NCI-H1092 treated with DMSO at 0.1 percent for 48 hours (cell line): ENCODE measurements at regions not wholly inside any gene's neighbourhood (a gene's known extent, or its start where the extent isn't known, plus 50 kb on each side); places are given as distances from the start of the nearest gene placed in this dataset.
"Not testable (repeated sequence)": the region's sequence is repeated elsewhere in the genome, so short reads cannot be mapped to it uniquely, and the experiment has no call there.

ENCODE experiments used
- DNase-seq: peaks from one replicate; lab custom pipeline; 2025; lab: John Stamatoyannopoulos, UW

GRCh38 chr10:22875581-22875980 lies 52.3 kb upstream of the ARMC3 start:
- DNase-seq: no peak

- DNase-seq: no peak
Measured at GRCh38 chr10:22874189-22874854, 53.5 kb upstream of the ARMC3 start.

GRCh38 chr10:22856444-22857074 lies 71.3 kb upstream of the ARMC3 start:
- no peak for DNase-seq

- DNase-seq: no peak
Measured at GRCh38 chr10:22854935-22855421, 72.9 kb upstream of the ARMC3 start.

GRCh38 chr10:22853906-22854447 lies 73.9 kb upstream of the ARMC3 start:
- no peak for DNase-seq

GRCh38 chr10:22852712-22853353 lies 75.0 kb upstream of the ARMC3 start:
- DNase-seq: no peak

- DNase-seq: no peak
Measured at GRCh38 chr10:22851865-22852239, 76.0 kb upstream of the ARMC3 start.

- DNase-seq: no peak
Measured at GRCh38 chr10:22850541-22850940, 77.3 kb upstream of the ARMC3 start.

- DNase-seq: no peak
Measured at GRCh38 chr10:22849077-22849805, 78.6 kb upstream of the ARMC3 start.

- DNase-seq: no peak
Measured at GRCh38 chr10:22848509-22848908, 79.3 kb upstream of the ARMC3 start.

GRCh38 chr10:22846294-22846693 lies 81.6 kb upstream of the ARMC3 start:
- DNase-seq: no peak

GRCh38 chr10:22839639-22840038 lies 88.2 kb upstream of the ARMC3 start:
- no peak for DNase-seq

- DNase-seq: no peak
Measured at GRCh38 chr10:22837771-22838170, 90.1 kb upstream of the ARMC3 start.

GRCh38 chr10:22837351-22837750 lies 90.5 kb upstream of the ARMC3 start:
- DNase-seq: no peak

GRCh38 chr10:22834471-22834870 lies 93.4 kb upstream of the ARMC3 start:
- DNase-seq: no peak

GRCh38 chr10:22833781-22834180 lies 94.1 kb upstream of the ARMC3 start:
- no peak for DNase-seq

- DNase-seq: no peak
Measured at GRCh38 chr10:22833353-22833752, 94.5 kb upstream of the ARMC3 start.

- DNase-seq: no peak
Measured at GRCh38 chr10:22832851-22833250, 95.0 kb upstream of the ARMC3 start.

- no peak for DNase-seq
Measured at GRCh38 chr10:22832066-22832602, 95.7 kb upstream of the ARMC3 start.

- DNase-seq: no peak
Measured at GRCh38 chr10:22831586-22831985, 96.3 kb upstream of the ARMC3 start.

- DNase-seq: not testable (repeated sequence)
Measured at GRCh38 chr10:22828712-22829111, 99.1 kb upstream of the ARMC3 start.

GRCh38 chr10:22825841-22826240 lies 102.0 kb upstream of the ARMC3 start:
- no peak for DNase-seq
